HCT116 (cell line): ENCODE measurements at regions not wholly inside any gene's neighbourhood (a gene's known extent, or its start where the extent isn't known, plus 50 kb on each side); places are given as distances from the start of the nearest gene placed in this dataset.

Experiments used
- ATAC-seq: fragments of 200-7000 bp; cut with Tn5 transposase; 2 replicates; pipeline ENCODE4 v1.9.1; 2020; ENCODE audit warnings: mild to moderate bottlenecking, moderate library complexity
- BruUV-seq: library from RNA; stranded (reverse); fragments of 400-500 nt; replicated peaks from 2 replicates; lab custom pipeline; 2021; lab: Mats Ljungman, UMichigan
- CTCF ChIA-PET: fragments of 300-600 bp; sonication (Branson Sonifier 250); formaldehyde crosslinking; loops from one replicate; lab custom pipeline; 2021; ENCODE audit warnings: antibody characterized with exemption; lab: Charles Lee
- POLR2A ChIA-PET: fragments of 300-600, 350-600 bp; sonication (Branson Sonifier 250); formaldehyde crosslinking; loops from one replicate; lab custom pipeline; 2021; ENCODE audit warnings: antibody characterized with exemption; lab: Charles Lee
- RAD21 ChIA-PET, 2 experiments: fragments of 300-600 bp; sonication (Branson Sonifier 250); formaldehyde crosslinking; loops; one replicate each; lab custom pipeline; 2023; ENCODE audit warnings: low total read pairs in 2 of 2; ENCODE audit not compliant: uncharacterized antibody in 2 of 2, unreplicated experiment in 2 of 2, low non-redundant PET in 1 of 2; lab: Charles Lee
- DNase-seq: peaks from one replicate; pipeline ENCODE4 v3.0.0-alpha.2; 2010; ENCODE audit warnings: low read depth, low spot score
- H2AFZ ChIP-seq: fragments of 200-600 bp; shearing (Covaris generic), sonication (generic); 2 replicates; pipeline ENCODE4 v1.6.1; 2017; ENCODE audit warnings: low read depth, mixed run types, mixed read lengths, antibody characterized with exemption, low read length; ENCODE audit not compliant: poor library complexity, severe bottlenecking
- H3K27ac ChIP-seq: 2 replicates; pipeline ENCODE4 v1.5.1; 2012; ENCODE audit warnings: low read depth, low read length
- H3K27me3 ChIP-seq: fragments of 200-600 bp; sonication (generic); 2 replicates; pipeline ENCODE4 v1.6.1; 2016; ENCODE audit warnings: mixed run types, low read length, mixed read lengths; ENCODE audit not compliant: insufficient read depth
- H3K36me3 ChIP-seq, 2 experiments: fragments of 200-500 bp in 1 of 2; fragments of 200-600 bp in 1 of 2; sonication (Bioruptor generic) in 1 of 2; sonication (generic) in 1 of 2; 2 replicates each; pipeline versions ENCODE4 v1.5.1 to v1.6.1; 2014 to 2016; ENCODE audit warnings: low read length in 2 of 2, inconsistent platforms in 1 of 2, mixed read lengths in 1 of 2, mixed run types in 1 of 2; ENCODE audit not compliant: insufficient read depth in 2 of 2, control insufficient read depth in 1 of 2
- H3K4me1 ChIP-seq, 2 experiments: fragments of 200-600 bp in 1 of 2; sonication (generic) in 1 of 2; 2 replicates each; pipeline versions ENCODE4 v1.5.1 to v1.6.1; 2012 to 2017; ENCODE audit warnings: low read length in 2 of 2, inconsistent platforms in 1 of 2, mild to moderate bottlenecking in 1 of 2, mixed read lengths in 1 of 2, mixed run types in 1 of 2, moderate library complexity in 1 of 2; ENCODE audit not compliant: insufficient read depth in 2 of 2, control insufficient read depth in 1 of 2
- H3K4me2 ChIP-seq: fragments of 200-600 bp; sonication (generic); 2 replicates; pipeline ENCODE4 v1.6.1; 2017; ENCODE audit warnings: mixed run types, low read length, mixed read lengths
- H3K4me3 ChIP-seq, 2 experiments: fragments of 200-600 bp in 1 of 2; sonication (generic) in 1 of 2; replicated peaks in 1 of 2; 2 replicates each; pipeline ENCODE4 v1.5.1; 2011 to 2016; ENCODE audit warnings: low read length in 2 of 2, control low read depth in 1 of 2, low read depth in 1 of 2, mild to moderate bottlenecking in 1 of 2, mixed read lengths in 1 of 2, mixed run types in 1 of 2
- H3K79me2 ChIP-seq: fragments of 200-600 bp; sonication (generic); 2 replicates; pipeline ENCODE4 v1.6.1; 2017; ENCODE audit warnings: mild to moderate bottlenecking, mixed run types, low read length, moderate library complexity, mixed read lengths; ENCODE audit not compliant: insufficient read depth
- H3K9ac ChIP-seq: fragments of 200-600 bp; sonication (generic); 2 replicates; pipeline ENCODE4 v1.6.1; 2016; ENCODE audit warnings: low read length, mixed read lengths
- H3K9me2 ChIP-seq: fragments of 200-600 bp; sonication (generic), shearing (Covaris generic); 2 replicates; pipeline ENCODE4 v1.6.1; 2017; ENCODE audit warnings: mixed run types, mild to moderate bottlenecking, moderate library complexity; ENCODE audit not compliant: insufficient read depth
- H3K9me3 ChIP-seq, 2 experiments: fragments of 200-500 bp in 1 of 2; fragments of 200-600 bp in 1 of 2; sonication (Bioruptor generic) in 1 of 2; sonication (generic) in 1 of 2; 2 replicates each; pipeline ENCODE4 v1.6.1; 2014 to 2017; ENCODE audit warnings: low read length in 2 of 2, mixed read lengths in 2 of 2, inconsistent platforms in 1 of 2, low read depth in 1 of 2, mild to moderate bottlenecking in 1 of 2, mixed run types in 1 of 2, moderate library complexity in 1 of 2; ENCODE audit not compliant: control insufficient read depth in 1 of 2, insufficient read depth in 1 of 2
- H4K20me1 ChIP-seq: fragments of 200-600 bp; sonication (generic), shearing (Covaris generic); 2 replicates; pipeline ENCODE4 v1.6.1; 2017; ENCODE audit warnings: mixed run types, mild to moderate bottlenecking, moderate library complexity; ENCODE audit not compliant: insufficient read depth
- ATF3 ChIP-seq: IDR thresholded peaks from 2 replicates; pipeline ENCODE4 v1.6.1; 2012
- CBX3 ChIP-seq: IDR thresholded peaks from 2 replicates; pipeline ENCODE4 v1.6.1; 2012; ENCODE audit warnings: low read depth
- EZH2 ChIP-seq: fragments of 200-600 bp; sonication (generic); IDR thresholded peaks from 2 replicates; pipeline ENCODE4 v1.6.1; 2017; ENCODE audit warnings: antibody characterized with exemption, mixed run types
- FOSL1 ChIP-seq: IDR thresholded peaks from 2 replicates; pipeline ENCODE4 v1.6.1; 2012; ENCODE audit warnings: low read depth
- JUND ChIP-seq: IDR thresholded peaks from 2 replicates; pipeline ENCODE4 v1.6.1; 2012
- SIN3A ChIP-seq: IDR thresholded peaks from 2 replicates; pipeline ENCODE4 v1.6.1; 2012; ENCODE audit warnings: low read depth
- TCF7L2 ChIP-seq: IDR thresholded peaks from 2 replicates; pipeline ENCODE4 v1.7.0; 2011; ENCODE audit warnings: borderline replicate concordance, inconsistent platforms; ENCODE audit not compliant: insufficient read depth, insufficient read length; ENCODE audit errors: extremely low read depth
- ZBTB33 ChIP-seq: IDR thresholded peaks from 2 replicates; pipeline ENCODE4 v1.6.1; 2011; ENCODE audit warnings: mild to moderate bottlenecking, low read length, moderate library complexity; ENCODE audit not compliant: insufficient replicate concordance; ENCODE audit errors: extremely low read depth
- intact Hi-C: fragments of 100-400 bp; cut with micrococcal nuclease; formaldehyde crosslinking; loops from 2 replicates; pipeline ENCODE4 v1.10.0; 2022

- RAD21 ChIA-PET, result no interaction called here
- TF ChIP-seq ATF3 (no peak), ZBTB33 (no peak), EZH2 (no peak), TCF7L2 (no peak), JUND (no peak), SIN3A (no peak), CBX3 (no peak), FOSL1 (no peak)
- TF ChIP-seq, all 23 proteins: peak for 0
- ChIA-PET CTCF (no interaction called here), POLR2A (interaction anchor here (0.6 kb wide), 1 partner anchor 525 kb away, joined by 3 read pairs; no protein-coding TSS in a partner anchor)
- no peak overlapping the region for H2AFZ ChIP-seq
- DNase-seq, result no peak
- no peaks in the 10 kb centered on the region for H4K20me1 ChIP-seq
- no peak for ATAC-seq
- no peak overlapping the region for H3K4me2 ChIP-seq
- H3K27me3 ChIP-seq, result no peaks in the 10 kb centered on the region
- no peaks in the 10 kb centered on the region for H3K4me1 ChIP-seq
- peaks cover 0 to 3% of the 10 kb centered on the region in 2 experiments; a peak in 2 of 4 replicates for H3K9me3 ChIP-seq
- no peak overlapping the region for H3K4me3 ChIP-seq
- intact Hi-C loops, result no loop called here
- no peaks in the 10 kb centered on the region for H3K36me3 ChIP-seq
- H3K27ac ChIP-seq, result no peak overlapping the region
- H3K9me2 ChIP-seq, result no peaks in the 10 kb centered on the region
- H3K79me2 ChIP-seq, result no peaks in the 10 kb centered on the region
- BruUV-seq, result no TSS peak
- H3K9ac ChIP-seq, result no peak overlapping the region
These were observed 770.3 kb downstream of the TYW1 start for GRCh38 chr7:67766906-67767410.
